ENCODE measurements at regions not wholly inside any gene's neighbourhood (a gene's known extent, or its start where the extent isn't known, plus 50 kb on each side); places are given as distances from the start of the nearest gene placed in this dataset.

GRCh38 chr15:58286523-58286922 lies 145.3 kb upstream of the LIPC start:
- no peaks in the 10 kb centered on the region for H3K9me3 ChIP-seq
- no peaks in the 10 kb centered on the region for H3K36me3 ChIP-seq
- no peak for TF ChIP-seq CTCF (IDR thresholded peaks at IDR 0.05)
- no peak overlapping the region for H3K4me3 ChIP-seq (ENCODE audit: low read depth in 1 of 2, low read length in 1 of 2)
- no peaks in the 10 kb centered on the region for H3K4me1 ChIP-seq (ENCODE audit: control insufficient read depth in 1 of 2, insufficient read depth in 1 of 2, low read depth in 1 of 2, low read length in 1 of 2)
- H3K27ac ChIP-seq = no peak overlapping the region
- no peaks in the 10 kb centered on the region for H3K27me3 ChIP-seq

- H3K27me3 ChIP-seq = no peaks in the 10 kb centered on the region
- no peak for TF ChIP-seq CTCF (IDR thresholded peaks at IDR 0.05)
- H3K36me3 ChIP-seq = no peaks in the 10 kb centered on the region
- no peak overlapping the region for H3K27ac ChIP-seq
- H3K4me1 ChIP-seq (ENCODE audit: control insufficient read depth in 1 of 2, insufficient read depth in 1 of 2, low read depth in 1 of 2, low read length in 1 of 2) = no peaks in the 10 kb centered on the region
- no peak overlapping the region for H3K4me3 ChIP-seq (ENCODE audit: low read depth in 1 of 2, low read length in 1 of 2)
- no peaks in the 10 kb centered on the region for H3K9me3 ChIP-seq
Observed at GRCh38 chr15:58287891-58288290, 143.9 kb upstream of the LIPC start.

GRCh38 chr15:58288592-58288991 lies 143.2 kb upstream of the LIPC start:
- Histone ChIP-seq H3K27ac (no peak overlapping the region), H3K36me3 (no peaks in the 10 kb centered on the region), H3K4me1 (ENCODE audit: control insufficient read depth in 1 of 2, insufficient read depth in 1 of 2, low read depth in 1 of 2, low read length in 1 of 2) (no peaks in the 10 kb centered on the region), H3K4me3 (ENCODE audit: low read depth in 1 of 2, low read length in 1 of 2) (no peak overlapping the region), H3K9me3 (no peaks in the 10 kb centered on the region), H3K27me3 (no peaks in the 10 kb centered on the region)
- TF ChIP-seq CTCF (IDR thresholded peaks at IDR 0.05) = no peak

- Histone ChIP-seq H3K27ac (no peak overlapping the region), H3K9me3 (no peaks in the 10 kb centered on the region), H3K4me3 (ENCODE audit: low read depth in 1 of 2, low read length in 1 of 2) (no peak overlapping the region), H3K27me3 (no peaks in the 10 kb centered on the region), H3K36me3 (no peaks in the 10 kb centered on the region), H3K4me1 (ENCODE audit: control insufficient read depth in 1 of 2, insufficient read depth in 1 of 2, low read depth in 1 of 2, low read length in 1 of 2) (no peaks in the 10 kb centered on the region)
- no peak for TF ChIP-seq CTCF (IDR thresholded peaks at IDR 0.05)
Observed at GRCh38 chr15:58291848-58292247, 139.9 kb upstream of the LIPC start.

GRCh38 chr15:58292751-58293175 lies 139.0 kb upstream of the LIPC start:
- no peaks in the 10 kb centered on the region for H3K9me3 ChIP-seq
- H3K4me3 ChIP-seq (ENCODE audit: low read depth in 1 of 2, low read length in 1 of 2) = no peak overlapping the region
- TF ChIP-seq CTCF (IDR thresholded peaks at IDR 0.05) = no peak
- no peaks in the 10 kb centered on the region for H3K27me3 ChIP-seq
- H3K4me1 ChIP-seq (ENCODE audit: control insufficient read depth in 1 of 2, insufficient read depth in 1 of 2, low read depth in 1 of 2, low read length in 1 of 2) = no peaks in the 10 kb centered on the region
- H3K36me3 ChIP-seq = no peaks in the 10 kb centered on the region
- H3K27ac ChIP-seq = no peak overlapping the region
